ENCODE measurements at regions not wholly inside any gene's neighbourhood (a gene's known extent, or its start where the extent isn't known, plus 50 kb on each side); places are given as distances from the start of the nearest gene placed in this dataset.

GRCh38 chr7:41256186-41256945 lies 446.5 kb downstream of the INHBA start:
- no peaks in the 10 kb centered on the region for H3K4me1 ChIP-seq (ENCODE audit: control insufficient read depth, insufficient read depth, low read length)
- H3K27me3 ChIP-seq (ENCODE audit: control insufficient read depth, insufficient read depth, low read length), result no peaks in the 10 kb centered on the region
- no peak overlapping the region for H3K27ac ChIP-seq (ENCODE audit: low read depth, low read length)
- no peaks in the 10 kb centered on the region for H3K9me3 ChIP-seq (ENCODE audit: control insufficient read depth, insufficient read depth, low read depth, low read length)
- H3K4me3 ChIP-seq (ENCODE audit: low read depth, low read length), result no peak overlapping the region
- no peak overlapping the region for H3K9ac ChIP-seq (ENCODE audit: low read length)
- no peaks in the 10 kb centered on the region for H3K36me3 ChIP-seq (ENCODE audit: control insufficient read depth, insufficient read depth, low read length)

- Histone ChIP-seq H3K27me3 (ENCODE audit: control insufficient read depth, insufficient read depth, low read length) (no peaks in the 10 kb centered on the region), H3K4me3 (ENCODE audit: low read depth, low read length) (no peak overlapping the region), H3K9me3 (ENCODE audit: control insufficient read depth, insufficient read depth, low read depth, low read length) (no peaks in the 10 kb centered on the region), H3K27ac (ENCODE audit: low read depth, low read length) (no peak overlapping the region), H3K36me3 (ENCODE audit: control insufficient read depth, insufficient read depth, low read length) (no peaks in the 10 kb centered on the region), H3K4me1 (ENCODE audit: control insufficient read depth, insufficient read depth, low read length) (no peaks in the 10 kb centered on the region), H3K9ac (ENCODE audit: low read length) (no peak overlapping the region)
Observed at GRCh38 chr7:41255716-41256115, 447.2 kb downstream of the INHBA start.

GRCh38 chr7:41255113-41255512 lies 447.8 kb downstream of the INHBA start:
- H3K27me3 ChIP-seq (ENCODE audit: control insufficient read depth, insufficient read depth, low read length), result no peaks in the 10 kb centered on the region
- no peak overlapping the region for H3K4me3 ChIP-seq (ENCODE audit: low read depth, low read length)
- no peaks in the 10 kb centered on the region for H3K4me1 ChIP-seq (ENCODE audit: control insufficient read depth, insufficient read depth, low read length)
- H3K27ac ChIP-seq (ENCODE audit: low read depth, low read length), result no peak overlapping the region
- H3K9ac ChIP-seq (ENCODE audit: low read length), result no peak overlapping the region
- H3K9me3 ChIP-seq (ENCODE audit: control insufficient read depth, insufficient read depth, low read depth, low read length), result no peaks in the 10 kb centered on the region
- H3K36me3 ChIP-seq (ENCODE audit: control insufficient read depth, insufficient read depth, low read length), result no peaks in the 10 kb centered on the region

GRCh38 chr7:41252957-41253356 lies 449.9 kb downstream of the INHBA start:
- no peaks in the 10 kb centered on the region for H3K27me3 ChIP-seq (ENCODE audit: control insufficient read depth, insufficient read depth, low read length)
- no peaks in the 10 kb centered on the region for H3K9me3 ChIP-seq (ENCODE audit: control insufficient read depth, insufficient read depth, low read depth, low read length)
- H3K27ac ChIP-seq (ENCODE audit: low read depth, low read length), result no peak overlapping the region
- H3K36me3 ChIP-seq (ENCODE audit: control insufficient read depth, insufficient read depth, low read length), result no peaks in the 10 kb centered on the region
- H3K9ac ChIP-seq (ENCODE audit: low read length), result no peak overlapping the region
- H3K4me3 ChIP-seq (ENCODE audit: low read depth, low read length), result no peak overlapping the region
- H3K4me1 ChIP-seq (ENCODE audit: control insufficient read depth, insufficient read depth, low read length), result no peaks in the 10 kb centered on the region

GRCh38 chr7:41252551-41252950 lies 450.3 kb downstream of the INHBA start:
- Histone ChIP-seq H3K36me3 (ENCODE audit: control insufficient read depth, insufficient read depth, low read length) (no peaks in the 10 kb centered on the region), H3K4me3 (ENCODE audit: low read depth, low read length) (no peak overlapping the region), H3K27ac (ENCODE audit: low read depth, low read length) (no peak overlapping the region), H3K9me3 (ENCODE audit: control insufficient read depth, insufficient read depth, low read depth, low read length) (no peaks in the 10 kb centered on the region), H3K4me1 (ENCODE audit: control insufficient read depth, insufficient read depth, low read length) (no peaks in the 10 kb centered on the region), H3K27me3 (ENCODE audit: control insufficient read depth, insufficient read depth, low read length) (no peaks in the 10 kb centered on the region), H3K9ac (ENCODE audit: low read length) (no peak overlapping the region)

- Histone ChIP-seq H3K27me3 (ENCODE audit: control insufficient read depth, insufficient read depth, low read length) (no peaks in the 10 kb centered on the region), H3K9me3 (ENCODE audit: control insufficient read depth, insufficient read depth, low read depth, low read length) (no peaks in the 10 kb centered on the region), H3K9ac (ENCODE audit: low read length) (no peak overlapping the region), H3K27ac (ENCODE audit: low read depth, low read length) (no peak overlapping the region), H3K4me1 (ENCODE audit: control insufficient read depth, insufficient read depth, low read length) (no peaks in the 10 kb centered on the region), H3K36me3 (ENCODE audit: control insufficient read depth, insufficient read depth, low read length) (no peaks in the 10 kb centered on the region), H3K4me3 (ENCODE audit: low read depth, low read length) (no peak overlapping the region)
Observed at GRCh38 chr7:41247143-41247865, 455.6 kb downstream of the INHBA start.

- H3K4me3 ChIP-seq (ENCODE audit: low read depth, low read length), result no peak overlapping the region
- H3K9me3 ChIP-seq (ENCODE audit: control insufficient read depth, insufficient read depth, low read depth, low read length), result no peaks in the 10 kb centered on the region
- H3K27ac ChIP-seq (ENCODE audit: low read depth, low read length), result no peak overlapping the region
- H3K36me3 ChIP-seq (ENCODE audit: control insufficient read depth, insufficient read depth, low read length), result no peaks in the 10 kb centered on the region
- H3K9ac ChIP-seq (ENCODE audit: low read length), result no peak overlapping the region
- H3K4me1 ChIP-seq (ENCODE audit: control insufficient read depth, insufficient read depth, low read length), result no peaks in the 10 kb centered on the region
- no peaks in the 10 kb centered on the region for H3K27me3 ChIP-seq (ENCODE audit: control insufficient read depth, insufficient read depth, low read length)
Observed at GRCh38 chr7:41245916-41246315, 457.0 kb downstream of the INHBA start.

- Histone ChIP-seq H3K36me3 (ENCODE audit: control insufficient read depth, insufficient read depth, low read length) (no peaks in the 10 kb centered on the region), H3K4me3 (ENCODE audit: low read depth, low read length) (no peak overlapping the region), H3K27ac (ENCODE audit: low read depth, low read length) (no peak overlapping the region), H3K9me3 (ENCODE audit: control insufficient read depth, insufficient read depth, low read depth, low read length) (no peaks in the 10 kb centered on the region), H3K4me1 (ENCODE audit: control insufficient read depth, insufficient read depth, low read length) (no peaks in the 10 kb centered on the region), H3K9ac (ENCODE audit: low read length) (no peak overlapping the region), H3K27me3 (ENCODE audit: control insufficient read depth, insufficient read depth, low read length) (no peaks in the 10 kb centered on the region)
Observed at GRCh38 chr7:41244246-41244645, 458.6 kb downstream of the INHBA start.

GRCh38 chr7:41241641-41242040 lies 461.2 kb downstream of the INHBA start:
- no peak overlapping the region for H3K27ac ChIP-seq (ENCODE audit: low read depth, low read length)
- no peaks in the 10 kb centered on the region for H3K4me1 ChIP-seq (ENCODE audit: control insufficient read depth, insufficient read depth, low read length)
- no peak overlapping the region for H3K4me3 ChIP-seq (ENCODE audit: low read depth, low read length)
- no peaks in the 10 kb centered on the region for H3K9me3 ChIP-seq (ENCODE audit: control insufficient read depth, insufficient read depth, low read depth, low read length)
- no peak overlapping the region for H3K9ac ChIP-seq (ENCODE audit: low read length)
- no peaks in the 10 kb centered on the region for H3K36me3 ChIP-seq (ENCODE audit: control insufficient read depth, insufficient read depth, low read length)
- H3K27me3 ChIP-seq (ENCODE audit: control insufficient read depth, insufficient read depth, low read length), result no peaks in the 10 kb centered on the region

GRCh38 chr7:41239596-41239995 lies 463.3 kb downstream of the INHBA start:
- Histone ChIP-seq H3K36me3 (ENCODE audit: control insufficient read depth, insufficient read depth, low read length) (no peaks in the 10 kb centered on the region), H3K9ac (ENCODE audit: low read length) (no peak overlapping the region), H3K9me3 (ENCODE audit: control insufficient read depth, insufficient read depth, low read depth, low read length) (no peaks in the 10 kb centered on the region), H3K4me3 (ENCODE audit: low read depth, low read length) (no peak overlapping the region), H3K4me1 (ENCODE audit: control insufficient read depth, insufficient read depth, low read length) (no peaks in the 10 kb centered on the region), H3K27ac (ENCODE audit: low read depth, low read length) (no peak overlapping the region), H3K27me3 (ENCODE audit: control insufficient read depth, insufficient read depth, low read length) (no peaks in the 10 kb centered on the region)

- Histone ChIP-seq H3K36me3 (ENCODE audit: control insufficient read depth, insufficient read depth, low read length) (no peaks in the 10 kb centered on the region), H3K9ac (ENCODE audit: low read length) (no peak overlapping the region), H3K4me3 (ENCODE audit: low read depth, low read length) (no peak overlapping the region), H3K27me3 (ENCODE audit: control insufficient read depth, insufficient read depth, low read length) (no peaks in the 10 kb centered on the region), H3K4me1 (ENCODE audit: control insufficient read depth, insufficient read depth, low read length) (no peaks in the 10 kb centered on the region), H3K27ac (ENCODE audit: low read depth, low read length) (no peak overlapping the region), H3K9me3 (ENCODE audit: control insufficient read depth, insufficient read depth, low read depth, low read length) (no peaks in the 10 kb centered on the region)
Observed at GRCh38 chr7:41238851-41239331, 464.0 kb downstream of the INHBA start.
